ENCODE measurements at regions not wholly inside any gene's neighbourhood (a gene's known extent, or its start where the extent isn't known, plus 50 kb on each side); places are given as distances from the start of the nearest gene placed in this dataset.

DNA sequence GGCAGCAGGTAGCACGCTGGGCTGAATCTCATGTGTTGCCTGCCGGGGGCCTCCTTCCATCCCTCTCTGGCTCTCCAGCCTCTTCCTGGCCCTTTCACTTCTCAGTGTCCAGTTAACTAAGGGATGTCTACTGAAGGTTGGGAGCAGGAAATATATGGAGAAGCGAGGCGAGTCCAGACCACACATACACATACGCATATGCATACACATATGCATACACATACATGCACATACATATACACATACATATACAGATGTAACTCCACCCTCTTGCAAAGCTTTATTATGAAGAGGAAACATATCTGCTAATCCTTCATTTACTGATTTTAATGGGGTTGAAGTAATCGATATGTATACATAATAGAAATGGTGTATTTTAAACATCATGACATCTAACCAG is 636.1 kb upstream of the CCDC179 start:
- no peak for DNase-seq

DNA sequence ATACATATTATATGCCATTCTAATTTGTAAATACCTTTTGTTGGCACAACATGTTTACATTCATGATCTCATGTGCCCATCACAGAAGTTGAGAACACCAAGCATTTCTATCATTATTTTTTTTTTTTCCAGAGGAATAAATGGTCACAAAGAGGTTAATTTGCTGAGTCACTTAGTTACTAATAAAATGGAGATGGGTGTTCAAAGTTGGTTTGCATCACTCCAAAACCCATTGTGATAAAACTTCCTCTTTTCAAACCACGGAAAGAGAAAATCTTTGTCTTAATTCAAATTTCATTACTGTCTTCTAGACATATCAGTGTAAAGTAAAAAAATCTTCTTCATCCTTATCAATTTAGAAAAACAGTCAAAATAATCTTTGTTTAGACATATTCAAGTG is 636.8 kb upstream of the CCDC179 start:
- DNase-seq = no peak

DNA sequence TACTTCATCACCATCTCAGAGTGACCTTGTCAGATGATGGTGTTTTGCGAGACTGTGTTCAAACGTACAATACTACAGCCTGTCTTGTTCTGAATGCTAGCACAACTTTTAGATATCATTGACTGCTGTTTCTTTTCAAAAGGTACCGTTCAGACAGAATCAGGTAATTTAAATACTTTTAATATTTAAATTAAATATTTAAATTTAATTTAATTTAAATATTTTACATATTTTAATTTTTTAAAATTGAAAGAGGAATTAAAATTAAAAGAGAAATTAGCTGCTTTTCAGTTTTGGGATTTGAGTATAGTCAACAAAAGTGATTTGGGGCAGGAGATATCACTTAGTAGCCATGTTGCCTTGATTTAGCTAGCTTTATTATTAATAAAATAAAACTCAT is 642.1 kb upstream of the CCDC179 start:
- no peak for DNase-seq

DNA sequence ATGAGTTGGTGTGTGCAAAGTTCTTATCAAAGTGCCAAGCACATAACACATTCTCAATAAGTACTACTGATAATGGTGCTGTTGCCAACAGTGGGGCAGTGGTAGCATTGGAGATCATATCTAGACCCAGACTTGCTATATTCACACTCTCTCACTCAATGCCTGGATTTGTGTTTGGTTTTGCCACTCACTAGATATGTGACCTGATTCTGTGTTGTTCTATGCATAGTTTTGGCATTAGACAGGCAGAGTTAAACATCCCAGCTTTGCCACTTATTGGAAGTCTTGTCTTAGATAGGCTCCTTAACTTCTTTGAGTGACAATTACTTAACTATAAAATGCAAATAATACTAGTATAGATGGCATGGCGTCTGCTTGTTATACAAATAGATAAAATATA is 642.6 kb upstream of the CCDC179 start:
- DNase-seq = no peak

DNA sequence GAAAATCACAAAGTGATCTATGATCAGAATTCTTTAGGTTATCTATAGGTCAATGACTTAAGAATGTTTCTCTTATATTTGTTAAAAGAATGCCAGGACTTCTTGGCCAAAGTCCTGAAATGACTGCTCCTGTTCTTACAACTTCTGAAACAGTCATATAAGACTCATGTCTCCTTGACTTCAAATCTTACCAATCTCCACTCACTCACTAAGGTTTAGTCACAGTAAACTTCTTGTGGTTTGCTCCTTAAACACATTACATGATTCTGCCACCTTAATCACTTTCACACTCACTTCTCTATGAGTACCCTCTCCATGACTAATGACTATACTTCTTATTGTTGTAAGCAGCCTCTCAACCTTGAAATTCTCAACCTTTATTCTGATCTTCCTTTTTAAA is 648.7 kb upstream of the CCDC179 start:
- DNase-seq = no peak

DNA sequence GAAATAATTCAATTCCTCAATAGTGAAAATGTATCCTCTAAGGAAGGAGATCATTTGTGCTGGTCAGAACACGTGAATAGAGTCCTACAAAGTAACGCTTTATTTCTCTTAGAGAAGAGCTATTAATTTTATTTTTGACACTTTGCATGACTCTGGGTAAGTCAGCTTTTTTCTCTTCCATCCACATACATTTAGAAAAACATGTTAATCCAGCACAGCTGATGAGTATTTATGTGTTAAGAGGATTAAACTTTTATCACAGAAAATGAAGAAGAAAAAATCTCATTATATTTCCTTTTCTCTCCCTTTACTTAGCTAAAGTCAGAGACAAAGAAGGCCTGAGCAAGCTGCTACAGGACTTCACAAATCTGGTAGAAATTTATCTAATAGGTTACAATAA is 649.5 kb upstream of the CCDC179 start:
- DNase-seq = no peak

DNA sequence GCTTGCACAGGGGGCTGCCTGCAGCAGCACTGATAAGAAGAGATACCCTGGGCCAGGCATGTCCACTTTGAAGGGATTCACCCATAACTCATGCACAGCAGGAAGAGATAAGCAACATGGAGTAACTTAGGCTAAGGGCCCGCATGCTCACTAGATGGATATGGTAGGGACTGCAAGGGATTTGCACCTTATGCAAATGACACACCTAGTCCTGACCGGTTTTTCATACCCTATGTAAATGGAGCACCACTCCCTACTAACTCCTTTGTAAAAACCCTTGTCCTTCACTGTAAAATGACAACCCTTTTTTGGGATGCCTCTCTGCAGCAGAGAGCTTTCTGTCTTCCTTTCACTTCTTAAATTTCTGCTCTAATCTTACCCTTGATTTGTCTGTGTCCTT is 658.9 kb upstream of the CCDC179 start:
- no peak for DNase-seq

DNA sequence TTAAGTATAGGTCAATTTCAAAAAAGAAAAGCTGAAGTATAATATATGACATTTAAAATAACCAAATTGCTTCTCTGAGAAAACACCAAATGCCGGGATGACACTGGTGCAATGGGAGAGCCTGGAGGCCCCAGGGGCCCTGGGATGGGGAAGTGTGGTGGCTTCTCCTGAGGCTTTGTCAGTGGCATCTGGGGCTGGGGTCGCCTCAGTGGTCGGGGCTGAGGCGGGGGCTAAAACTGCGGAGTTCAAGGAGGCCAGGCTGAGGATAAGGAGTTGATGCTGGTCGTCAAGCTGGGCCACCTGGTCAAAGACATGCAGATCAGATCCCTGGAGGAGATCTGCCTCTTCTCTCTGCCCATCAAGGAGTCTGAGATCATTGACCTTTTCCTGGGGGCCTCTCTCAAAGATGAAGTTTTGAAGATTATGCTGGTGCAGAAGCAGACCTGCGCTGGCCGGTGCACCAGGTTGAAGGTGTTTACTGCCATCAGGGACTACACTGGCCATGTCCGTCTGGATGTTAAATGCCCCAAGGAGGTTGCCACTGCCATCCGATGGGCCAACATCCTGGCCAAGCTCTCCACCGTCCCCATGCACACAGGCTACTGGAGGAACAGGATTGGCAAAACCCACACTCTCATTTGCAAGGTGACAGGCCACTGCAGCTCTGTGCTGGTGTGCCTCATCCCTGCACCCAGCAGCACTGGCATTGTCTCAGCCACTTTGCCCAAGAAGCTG is 660.1 kb upstream of the CCDC179 start:
- DNase-seq = no peak

DNA sequence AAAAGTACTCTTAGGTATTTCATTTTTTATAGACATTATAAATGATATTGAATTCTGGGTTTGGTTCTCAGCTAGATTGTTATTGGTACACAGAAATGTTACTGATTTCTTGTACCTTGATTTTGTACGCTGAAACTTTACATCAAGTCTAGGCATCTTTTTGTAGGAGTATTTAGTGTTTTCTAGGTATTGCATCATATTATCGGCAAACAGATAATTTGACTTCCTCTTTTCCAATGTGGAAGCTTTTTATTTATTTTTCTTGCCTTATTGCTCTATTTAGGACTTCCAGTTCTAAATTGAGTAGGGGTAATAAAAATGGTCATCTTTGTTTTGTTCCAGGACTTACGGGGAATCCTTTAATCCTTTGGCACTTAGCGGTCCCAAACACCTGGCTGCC is 676.6 kb upstream of the CCDC179 start:
- no peak for DNase-seq

DNA sequence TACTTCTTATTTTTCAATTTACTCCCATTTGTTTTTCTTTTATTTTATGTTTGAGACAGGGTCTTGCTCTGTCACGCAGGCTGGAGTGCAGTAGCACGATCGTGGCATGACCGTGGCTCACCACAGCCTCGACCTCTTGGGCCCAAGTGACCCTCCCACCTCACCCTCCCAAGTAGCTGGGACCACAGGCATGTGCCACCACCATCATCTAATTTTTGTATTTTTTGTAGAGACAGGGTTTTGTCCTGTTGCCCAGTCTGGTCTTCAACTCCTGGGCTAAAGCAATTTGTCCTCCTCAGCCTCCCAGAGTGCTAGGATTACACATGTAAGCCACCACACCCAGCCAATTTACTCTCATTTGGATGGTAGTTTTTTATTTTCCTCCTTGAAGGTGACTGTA is 679.3 kb upstream of the CCDC179 start:
- no peak for DNase-seq

DNA sequence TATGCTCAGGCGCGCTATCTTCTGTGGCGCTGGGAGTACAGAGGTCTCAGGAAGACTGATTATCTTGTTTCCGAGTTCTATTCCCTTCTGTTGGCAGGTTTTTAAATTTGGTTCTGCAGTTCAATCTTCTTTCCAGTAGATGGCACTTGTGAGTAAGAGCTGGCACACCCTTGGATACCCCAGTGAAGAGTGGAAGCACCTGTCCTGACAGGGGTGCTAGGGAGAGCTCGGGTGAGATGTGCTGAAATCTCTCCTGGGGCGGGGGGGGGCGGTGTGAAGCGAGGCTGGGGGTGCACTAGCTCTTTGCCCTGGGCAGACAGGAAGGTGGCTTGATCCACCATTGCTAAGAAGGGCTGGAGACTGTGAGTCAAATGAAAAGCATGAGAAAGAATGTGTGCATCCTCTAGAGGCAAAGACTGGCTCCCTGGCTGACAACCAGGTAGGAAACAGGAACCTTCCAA is 679.9 kb upstream of the CCDC179 start:
- peak in 1 of 2 donors; percentile 15 for DNase-seq

DNA sequence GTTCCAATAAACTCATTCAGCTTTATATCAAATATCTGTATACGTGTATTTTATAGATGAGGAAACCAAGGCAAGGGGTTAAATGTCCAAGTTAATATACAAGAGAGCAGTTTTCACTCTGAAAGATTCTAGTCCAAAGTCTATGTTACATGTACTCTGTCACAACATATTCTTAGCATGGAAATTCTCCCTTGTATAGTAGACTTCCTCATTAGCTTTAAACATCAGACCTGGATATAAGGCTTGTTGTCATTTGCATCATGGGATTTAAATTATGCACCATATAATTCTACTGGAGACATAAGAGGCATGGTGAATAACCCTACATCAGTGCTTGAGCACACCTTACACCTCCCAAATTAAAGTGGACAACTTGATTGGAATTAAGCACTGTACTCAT is 681.9 kb upstream of the CCDC179 start:
- no peak for DNase-seq

DNA sequence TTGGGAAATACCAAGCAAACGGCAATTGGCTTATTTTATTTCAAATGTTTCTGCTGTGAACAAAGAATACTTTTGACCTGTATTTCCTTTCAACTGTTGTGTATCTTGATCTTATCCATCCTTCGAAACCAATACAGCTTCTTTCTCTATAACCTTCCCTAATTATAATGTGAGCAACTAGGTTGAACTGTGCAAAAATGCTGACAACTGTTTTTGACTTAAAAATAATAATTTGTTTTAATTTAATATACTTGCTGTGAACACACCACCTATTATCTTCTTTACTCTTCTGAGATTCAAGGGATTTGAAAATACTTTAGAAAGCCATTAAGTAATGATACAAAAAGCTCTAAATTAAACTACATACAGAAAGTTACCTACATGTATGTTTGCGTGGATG is 682.5 kb upstream of the CCDC179 start:
- DNase-seq = no peak

DNA sequence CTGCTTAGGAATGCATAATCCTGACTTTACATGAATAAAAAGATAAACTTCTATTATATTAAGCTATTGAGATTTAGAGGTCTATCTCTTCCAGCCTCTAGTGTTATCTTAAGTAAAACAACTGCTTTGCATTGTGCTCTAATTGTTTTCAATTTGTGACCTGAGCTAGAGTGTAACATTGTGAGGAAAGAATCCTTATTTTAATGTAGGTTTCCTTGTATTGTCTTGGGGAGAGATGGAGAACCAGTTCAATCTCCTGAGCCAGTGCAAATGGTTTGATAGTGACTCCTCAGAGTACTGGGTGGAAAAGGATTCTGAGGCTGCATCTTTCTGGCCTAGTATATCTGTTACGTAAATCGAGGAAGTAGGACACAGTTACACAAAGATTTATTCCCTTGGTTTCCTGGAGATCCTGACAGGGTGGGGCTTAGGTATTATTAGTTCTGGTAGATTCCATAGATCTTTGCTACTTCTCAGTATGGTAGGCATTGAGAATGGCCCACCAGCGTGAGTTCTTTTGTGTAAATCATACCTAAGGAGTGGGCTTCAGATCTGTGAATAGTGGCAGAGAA is 683.5 kb upstream of the CCDC179 start:
- DNase-seq = no peak

DNA sequence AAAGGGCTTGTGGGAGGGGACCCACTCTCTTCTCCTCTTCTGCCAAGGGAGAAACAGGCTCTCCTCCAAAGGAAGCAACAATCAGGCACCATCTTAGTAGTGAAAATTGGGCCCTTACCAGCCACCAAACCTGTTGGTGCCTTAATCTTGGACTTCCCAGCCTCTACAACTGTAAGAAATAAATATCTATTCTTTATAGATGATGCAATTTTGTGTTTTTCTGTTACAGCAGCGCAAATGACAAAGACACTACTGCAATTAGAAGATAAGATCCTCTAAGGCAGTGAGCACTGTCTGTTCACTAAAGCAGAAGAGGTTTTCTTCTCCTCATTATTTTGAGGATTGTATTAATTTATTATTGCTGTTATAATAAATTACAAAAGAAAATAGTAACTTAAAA is 691.4 kb upstream of the CCDC179 start:
- no peak for DNase-seq

DNA sequence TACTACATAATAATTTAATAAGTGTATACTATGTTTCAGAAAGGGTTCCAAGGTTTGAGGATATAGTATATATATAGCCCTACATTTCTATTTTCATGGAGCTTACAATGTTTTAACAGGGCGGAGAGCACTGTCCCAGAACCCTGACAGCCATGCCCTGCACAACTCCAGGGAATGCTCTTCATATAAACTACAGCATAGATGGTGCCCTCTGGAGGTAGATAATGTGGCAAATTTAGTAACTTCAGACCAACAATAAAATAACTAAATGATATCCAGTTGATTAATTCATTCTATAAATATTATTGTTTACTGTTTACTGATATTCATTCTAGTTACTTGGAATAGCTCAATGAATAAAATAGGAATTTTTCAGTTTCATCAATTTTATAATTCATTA is 693.7 kb upstream of the CCDC179 start:
- DNase-seq = no peak

DNA sequence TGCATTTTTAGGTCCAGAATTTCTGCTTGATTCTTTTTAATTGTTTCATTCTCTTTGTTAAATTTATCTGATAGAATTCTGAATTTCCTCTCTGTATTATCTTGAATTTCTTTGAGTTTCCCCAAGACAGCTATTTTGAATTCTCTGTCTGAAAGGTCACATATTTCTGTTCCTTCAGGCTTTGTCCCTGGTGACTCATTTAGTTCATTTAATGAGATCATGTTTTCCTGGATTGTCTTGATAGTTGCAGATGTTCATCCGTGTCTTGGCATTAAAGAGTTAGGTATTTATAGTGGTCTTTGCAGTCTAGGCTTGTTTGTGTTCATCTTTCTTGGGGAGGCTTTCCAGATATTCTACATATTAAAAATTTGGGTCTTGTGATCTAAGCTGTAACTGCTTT is 694.8 kb upstream of the CCDC179 start:
- no peak for DNase-seq

DNA sequence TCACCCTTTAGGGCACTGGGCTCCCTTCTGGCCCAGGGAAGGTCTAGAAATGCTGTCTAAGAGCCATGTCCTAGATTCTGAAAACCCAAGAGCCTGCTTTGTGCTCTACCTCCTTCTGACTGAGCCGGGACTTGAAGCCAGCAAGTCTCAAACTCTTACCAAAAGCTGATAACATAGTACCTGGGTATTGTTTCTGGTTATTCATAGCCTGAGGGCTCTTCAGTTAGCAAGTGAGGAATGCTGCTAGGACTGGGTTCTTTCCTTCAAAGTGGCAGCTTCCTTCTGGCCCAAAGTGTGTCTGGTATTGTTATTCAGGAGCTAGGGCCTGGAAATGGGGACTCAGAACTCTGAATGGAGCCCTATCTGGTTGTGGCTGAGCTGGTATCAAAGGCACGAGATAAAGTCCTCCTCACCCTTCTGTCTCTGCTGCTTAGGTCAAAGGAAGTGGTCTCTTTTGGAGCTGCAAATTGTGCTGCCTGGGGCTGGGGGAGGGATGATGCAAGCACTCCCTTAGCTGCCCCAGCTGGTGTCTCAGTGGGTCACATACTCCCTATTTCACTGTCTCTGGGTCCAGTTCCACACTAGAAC is 696.0 kb upstream of the CCDC179 start:
- DNase-seq = no peak

DNA sequence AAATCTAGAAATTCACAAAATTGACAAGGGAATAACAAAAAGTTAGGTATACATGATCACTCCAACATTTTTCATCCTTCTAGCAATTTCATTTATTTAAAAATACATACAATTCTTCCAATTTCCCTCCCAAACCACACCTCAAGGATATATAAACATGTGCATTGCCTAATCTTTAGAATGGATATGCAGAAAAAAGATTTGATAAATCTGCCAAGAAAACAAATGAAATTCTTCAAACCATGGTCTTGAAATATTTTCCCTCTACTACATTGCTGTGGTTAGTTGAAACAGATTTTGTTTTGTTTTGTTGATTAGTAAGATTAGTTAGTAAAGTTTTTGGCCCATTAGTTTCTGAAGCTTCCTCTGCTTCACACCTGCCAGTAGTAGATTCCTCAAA is 703.3 kb upstream of the CCDC179 start:
- no peak for DNase-seq

DNA sequence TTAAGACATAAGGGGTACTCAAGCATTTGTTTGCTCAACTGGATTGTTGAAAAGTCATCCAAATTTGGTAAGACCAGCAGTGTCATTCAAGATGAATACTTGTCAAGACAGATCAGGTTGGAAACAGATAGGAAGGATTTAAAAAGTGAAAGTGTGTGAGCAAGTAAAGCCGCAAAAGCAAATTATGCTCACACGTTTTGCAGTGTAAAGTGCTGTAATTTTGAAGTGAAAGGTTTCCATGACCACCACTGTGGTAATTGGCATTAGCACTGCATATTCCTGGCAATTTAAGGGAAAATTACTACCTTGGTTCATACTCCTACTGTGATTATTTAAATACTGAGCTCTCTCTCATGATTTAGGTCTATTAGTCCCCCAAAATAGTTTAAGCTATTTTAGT is 704.1 kb upstream of the CCDC179 start:
- DNase-seq = no peak

DNA sequence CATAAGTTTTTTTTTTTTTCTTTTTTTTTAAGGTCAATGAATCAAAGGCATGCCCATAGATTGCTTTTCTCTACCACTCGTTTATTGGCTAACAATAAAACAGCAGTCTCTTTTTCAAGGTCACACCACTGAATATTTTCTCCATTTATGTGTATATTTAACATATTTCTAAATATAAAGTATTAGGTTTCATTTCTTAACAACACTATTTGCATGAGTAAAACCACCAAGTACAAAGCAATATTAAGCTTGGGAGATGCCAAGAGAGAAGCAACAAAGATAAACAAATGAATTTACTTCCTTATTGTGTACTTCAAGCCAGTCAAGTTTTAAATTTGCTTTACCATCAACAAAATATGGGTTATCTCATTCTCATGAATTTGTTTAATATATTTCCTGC is 708.9 kb upstream of the CCDC179 start:
- no peak for DNase-seq

DNA sequence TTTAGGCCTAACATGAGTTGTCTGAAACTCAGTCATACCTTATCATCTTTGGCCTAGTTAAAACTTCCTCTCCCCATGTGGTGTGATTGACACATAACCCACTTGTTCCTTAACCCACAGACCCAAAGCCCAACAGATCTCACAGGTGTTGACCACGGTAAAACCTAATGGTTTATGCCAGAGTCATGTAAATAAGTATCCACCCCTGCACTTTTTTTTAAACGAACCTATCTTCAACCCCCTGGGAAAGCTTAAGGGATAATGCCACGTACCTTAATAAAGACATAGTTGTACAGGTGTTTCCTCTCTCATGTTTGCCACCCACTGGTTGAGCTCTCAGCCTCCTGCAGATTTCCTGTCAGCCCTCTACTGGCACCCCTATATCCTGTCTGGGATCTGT is 709.3 kb upstream of the CCDC179 start:
- DNase-seq = peak in 1 of 2 donors; percentile 5

DNA sequence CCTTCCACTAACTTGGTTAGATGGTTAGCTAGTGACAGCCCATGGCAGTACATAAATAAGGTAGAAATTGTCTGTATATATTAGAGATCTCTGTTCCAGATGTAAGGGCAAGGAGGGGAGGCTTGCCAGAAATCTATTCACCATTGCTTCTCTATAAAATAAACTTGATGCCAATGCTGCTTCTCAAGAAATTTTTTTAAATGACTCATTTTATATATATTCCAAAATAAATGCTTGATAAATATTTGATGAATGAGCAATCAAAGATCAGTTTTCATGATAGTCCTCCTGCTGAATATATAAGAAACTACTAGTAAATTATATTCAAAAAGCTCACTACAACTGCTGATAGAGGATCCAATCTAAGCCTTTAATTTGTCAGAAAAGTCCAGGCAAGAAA is 710.6 kb upstream of the CCDC179 start:
- no peak for DNase-seq

DNA sequence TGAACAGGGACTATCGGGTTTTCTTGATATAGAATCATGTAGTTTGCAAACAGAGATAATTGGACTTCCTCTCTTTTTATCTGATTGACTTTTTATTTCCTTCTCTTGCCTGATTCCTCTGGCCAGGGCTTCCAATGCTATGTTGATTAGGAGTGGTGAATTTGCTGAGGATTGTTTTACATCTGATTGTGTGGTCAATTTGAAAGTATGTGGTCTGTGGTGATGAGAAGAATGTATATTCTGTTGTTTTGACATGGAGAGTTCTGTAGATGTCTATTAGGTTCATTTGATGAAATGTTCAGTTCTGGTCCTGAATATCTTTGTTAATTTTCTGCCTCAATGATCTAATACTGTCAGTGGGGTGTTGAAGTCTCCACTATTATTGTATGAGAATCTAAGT is 713.2 kb upstream of the CCDC179 start:
- DNase-seq = no peak

DNA sequence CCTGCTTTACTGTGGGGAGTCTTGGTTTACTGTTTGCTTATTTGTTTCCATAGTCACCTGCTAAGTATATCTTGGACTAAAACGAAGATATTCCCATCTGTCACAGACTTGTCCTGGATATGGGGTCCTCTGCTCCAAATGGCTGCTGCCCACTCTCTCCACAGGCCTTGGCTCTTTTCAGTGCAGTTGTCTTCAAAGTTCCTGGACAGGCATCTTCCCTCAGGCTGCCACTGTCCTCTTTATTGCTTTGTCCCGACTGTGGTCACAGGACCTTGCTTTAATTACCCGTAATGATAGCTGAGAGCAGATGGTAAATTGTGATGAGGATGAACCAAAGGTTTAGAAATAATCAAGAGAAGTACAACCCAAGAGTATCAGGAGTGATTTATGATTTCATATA is 713.9 kb upstream of the CCDC179 start:
- DNase-seq = no peak

Data from CD4-positive, alpha-beta T cell treated with Interleukin-4 for 1 hour (primary cell).